ENCODE measurements at regions not wholly inside any gene's neighbourhood (a gene's known extent, or its start where the extent isn't known, plus 50 kb on each side); places are given as distances from the start of the nearest gene placed in this dataset.
"Not testable (repeated sequence)": the region's sequence is repeated elsewhere in the genome, so short reads cannot be mapped to it uniquely, and the experiment has no call there.

- no peak for DNase-seq
Measured at GRCh38 chr2:208819190-208819589, 412.6 kb downstream of the PTH2R start.

GRCh38 chr2:208820014-208820688 lies 413.6 kb downstream of the PTH2R start:
- no peak for DNase-seq

GRCh38 chr2:208827109-208827508 lies 420.5 kb downstream of the PTH2R start:
- DNase-seq: no peak

GRCh38 chr2:208827549-208828221 lies 421.1 kb downstream of the PTH2R start:
- DNase-seq: no peak

- no peak for DNase-seq
Measured at GRCh38 chr2:208830203-208830602, 423.6 kb downstream of the PTH2R start.

- no peak for DNase-seq
Measured at GRCh38 chr2:208847651-208848050, 441.1 kb downstream of the PTH2R start.

- DNase-seq: no peak
Measured at GRCh38 chr2:208854717-208855116, 448.1 kb downstream of the PTH2R start.

GRCh38 chr2:208867374-208867773 lies 460.8 kb downstream of the PTH2R start:
- no peak for DNase-seq

- no peak for DNase-seq
Measured at GRCh38 chr2:208872591-208872990, 466.0 kb downstream of the PTH2R start.

GRCh38 chr2:208879666-208880065 lies 473.1 kb downstream of the PTH2R start:
- no peak for DNase-seq

GRCh38 chr2:208880171-208880570 lies 473.6 kb downstream of the PTH2R start:
- DNase-seq: no peak

GRCh38 chr2:208890486-208890885 lies 483.9 kb downstream of the PTH2R start:
- no peak for DNase-seq

GRCh38 chr2:208892203-208892602 lies 485.6 kb downstream of the PTH2R start:
- no peak for DNase-seq

- no peak for DNase-seq
Measured at GRCh38 chr2:208906330-208906729, 499.7 kb downstream of the PTH2R start.

- DNase-seq: no peak
Measured at GRCh38 chr2:208915401-208915800, 508.4 kb upstream of the MAP2 start.

GRCh38 chr2:208916881-208917280 lies 507.0 kb upstream of the MAP2 start:
- DNase-seq: no peak

GRCh38 chr2:208921358-208921757 lies 502.5 kb upstream of the MAP2 start:
- DNase-seq: not testable (repeated sequence)

- DNase-seq: no peak
Measured at GRCh38 chr2:208927867-208928266, 496.0 kb upstream of the MAP2 start.

- DNase-seq: no peak
Measured at GRCh38 chr2:208929139-208929864, 494.5 kb upstream of the MAP2 start.

- no peak for DNase-seq
Measured at GRCh38 chr2:208929894-208930427, 493.9 kb upstream of the MAP2 start.

GRCh38 chr2:208935531-208935930 lies 488.3 kb upstream of the MAP2 start:
- no peak for DNase-seq

GRCh38 chr2:208937521-208937920 lies 486.3 kb upstream of the MAP2 start:
- DNase-seq: no peak

GRCh38 chr2:208939852-208940251 lies 484.0 kb upstream of the MAP2 start:
- no peak for DNase-seq

GRCh38 chr2:208945719-208946256 lies 478.1 kb upstream of the MAP2 start:
- DNase-seq: no peak
